Retinal pigment epithelial cell (primary cell): ENCODE measurements at regions not wholly inside any gene's neighbourhood (a gene's known extent, or its start where the extent isn't known, plus 50 kb on each side); places are given as distances from the start of the nearest gene placed in this dataset.

Source experiments
- DNase-seq: peaks from one replicate; pipeline ENCODE4 v3.0.0-alpha.2; 2010; ENCODE audit warnings: low read depth
- H3K4me3 ChIP-seq: 2 replicates; pipeline ENCODE4 v1.5.1; 2011; ENCODE audit warnings: mild to moderate bottlenecking, low read length, control low read depth, moderate library complexity
- TF ChIP-seq, protein P1 (sequence below): conservative IDR thresholded peaks from 2 replicates; pipeline ENCODE4 v1.5.1; 2011; ENCODE audit warnings: low read depth, low read length, control low read depth, inconsistent platforms

DNA sequence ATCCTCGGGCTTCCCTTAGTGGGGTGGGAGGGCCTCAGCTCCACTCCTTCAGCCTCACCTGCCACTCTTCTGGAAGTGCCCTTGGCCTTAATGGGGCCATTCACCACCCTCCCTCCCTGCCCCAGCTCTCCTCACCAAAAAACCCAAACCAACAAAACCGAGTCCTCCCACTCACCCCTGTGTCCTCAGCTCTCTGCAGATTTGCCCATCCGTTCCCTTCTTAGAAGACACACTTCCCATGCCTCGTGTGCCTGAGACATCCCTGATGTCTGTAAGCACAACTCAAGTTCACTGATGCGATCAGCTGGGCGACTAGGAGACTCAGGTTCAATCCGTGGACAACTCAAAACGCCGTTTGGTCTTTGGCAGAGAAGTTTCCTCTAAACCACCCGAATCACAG is 839.2 kb downstream of the TBC1D22A start:
- DNase-seq = no peak
- H3K4me3 ChIP-seq = no peak overlapping the region
- TF ChIP-seq, protein P1, sequence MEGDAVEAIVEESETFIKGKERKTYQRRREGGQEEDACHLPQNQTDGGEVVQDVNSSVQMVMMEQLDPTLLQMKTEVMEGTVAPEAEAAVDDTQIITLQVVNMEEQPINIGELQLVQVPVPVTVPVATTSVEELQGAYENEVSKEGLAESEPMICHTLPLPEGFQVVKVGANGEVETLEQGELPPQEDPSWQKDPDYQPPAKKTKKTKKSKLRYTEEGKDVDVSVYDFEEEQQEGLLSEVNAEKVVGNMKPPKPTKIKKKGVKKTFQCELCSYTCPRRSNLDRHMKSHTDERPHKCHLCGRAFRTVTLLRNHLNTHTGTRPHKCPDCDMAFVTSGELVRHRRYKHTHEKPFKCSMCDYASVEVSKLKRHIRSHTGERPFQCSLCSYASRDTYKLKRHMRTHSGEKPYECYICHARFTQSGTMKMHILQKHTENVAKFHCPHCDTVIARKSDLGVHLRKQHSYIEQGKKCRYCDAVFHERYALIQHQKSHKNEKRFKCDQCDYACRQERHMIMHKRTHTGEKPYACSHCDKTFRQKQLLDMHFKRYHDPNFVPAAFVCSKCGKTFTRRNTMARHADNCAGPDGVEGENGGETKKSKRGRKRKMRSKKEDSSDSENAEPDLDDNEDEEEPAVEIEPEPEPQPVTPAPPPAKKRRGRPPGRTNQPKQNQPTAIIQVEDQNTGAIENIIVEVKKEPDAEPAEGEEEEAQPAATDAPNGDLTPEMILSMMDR = no peak

DNA sequence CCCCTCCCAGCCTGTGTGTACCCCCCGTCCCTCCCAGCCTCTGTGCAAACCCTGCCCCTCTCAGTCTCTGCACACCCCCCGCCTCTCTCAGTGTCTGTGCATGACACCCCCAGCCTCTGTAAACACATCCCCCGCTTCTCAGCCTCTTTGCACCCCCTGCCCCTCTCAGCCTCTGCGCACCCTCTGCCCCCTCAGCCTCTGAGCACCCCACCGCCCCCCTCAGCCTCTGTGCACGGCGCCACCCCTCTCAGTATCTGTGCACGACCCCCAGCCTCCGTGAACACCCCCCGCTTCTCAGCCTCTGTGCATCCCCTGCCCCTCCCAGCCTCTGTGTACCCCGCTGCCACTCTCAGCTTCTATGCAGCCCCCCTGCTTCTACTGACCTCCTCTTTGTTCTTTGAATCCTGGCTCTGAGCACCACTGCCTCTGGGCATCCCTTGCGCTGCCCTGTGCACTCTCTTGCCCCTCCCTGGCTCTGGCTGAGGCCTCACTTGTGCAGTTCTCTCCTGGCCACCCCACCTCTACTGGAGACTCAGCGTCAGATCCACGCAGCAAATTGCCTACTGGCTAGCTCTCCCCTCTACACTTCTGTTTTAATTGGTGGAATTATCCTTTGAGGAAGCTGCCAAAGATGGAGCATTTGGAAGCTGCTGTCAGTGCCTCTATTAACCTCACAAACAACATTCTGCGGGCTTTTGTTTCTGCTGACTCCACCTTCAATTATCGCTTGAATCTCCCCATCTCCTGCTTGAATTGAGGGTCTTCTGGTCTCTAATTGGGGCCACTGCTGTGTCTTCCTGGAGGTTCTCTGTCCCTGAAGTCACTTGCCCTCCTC is 838.6 kb downstream of the TBC1D22A start:
- TF ChIP-seq, protein P1 = no peak
- DNase-seq = no peak
- no peak overlapping the region for H3K4me3 ChIP-seq

DNA sequence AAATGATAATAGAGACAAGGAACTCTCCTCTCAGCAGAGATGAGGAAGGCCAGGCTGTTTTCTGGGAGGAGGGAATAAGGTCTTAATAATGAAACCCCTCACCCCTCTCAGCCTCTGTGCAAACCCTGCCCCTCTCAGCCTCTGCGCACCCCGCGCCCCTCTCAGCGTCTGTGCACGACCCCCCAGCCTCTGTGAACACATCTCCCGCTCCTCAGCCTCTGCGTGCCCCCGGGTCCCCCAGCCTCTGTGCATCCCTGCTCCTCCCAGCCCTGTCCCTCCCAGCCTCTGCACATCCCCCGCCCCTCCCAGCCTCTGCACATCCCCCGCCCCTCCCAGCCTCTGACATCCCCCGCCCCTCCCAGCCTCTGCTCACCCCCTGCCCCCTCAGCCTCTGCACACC is 837.8 kb downstream of the TBC1D22A start:
- TF ChIP-seq, protein P1 = no peak
- no peak for DNase-seq
- H3K4me3 ChIP-seq = no peak overlapping the region

DNA sequence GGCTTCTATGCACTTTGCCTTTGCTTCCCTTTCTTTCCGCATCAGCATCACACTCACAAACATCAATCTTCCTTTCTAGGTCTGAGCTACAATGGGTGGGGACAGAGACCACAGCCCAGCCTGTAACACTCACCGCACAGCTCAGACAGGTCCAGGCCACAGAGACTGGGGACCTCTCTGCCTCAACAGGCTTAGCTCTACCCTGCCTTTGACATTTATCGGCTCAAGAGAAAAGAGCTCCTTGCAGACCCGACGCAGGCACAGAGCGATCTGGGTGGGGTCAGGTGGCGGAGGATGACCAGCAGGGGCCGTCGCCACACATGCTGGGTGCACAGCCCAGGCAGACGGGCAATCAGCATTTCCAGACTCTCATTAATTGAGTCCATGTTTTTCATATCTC is 837.3 kb downstream of the TBC1D22A start:
- TF ChIP-seq, protein P1 = no peak
- no peak overlapping the region for H3K4me3 ChIP-seq
- no peak for DNase-seq

DNA sequence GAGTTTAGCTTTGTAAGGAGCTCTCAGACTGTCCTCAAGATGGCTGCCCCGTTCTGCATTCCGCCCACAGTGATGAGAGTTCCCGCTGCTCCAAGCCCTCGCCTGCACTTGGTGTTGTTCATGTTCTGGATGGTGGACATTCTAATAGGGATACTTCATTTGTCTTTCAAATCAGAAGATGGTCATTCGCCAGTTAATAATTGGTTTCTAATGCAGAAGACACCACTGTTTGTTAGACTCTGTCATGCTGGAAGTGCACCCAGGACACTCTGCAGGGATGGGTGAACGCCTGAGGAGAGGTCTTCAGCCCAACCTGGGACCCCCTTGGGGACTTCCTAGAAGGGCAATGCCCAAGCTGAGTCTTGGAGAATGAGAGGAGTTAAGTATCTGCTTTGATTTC is 836.4 kb downstream of the TBC1D22A start:
- TF ChIP-seq, protein P1 = no peak
- no peak for DNase-seq
- H3K4me3 ChIP-seq = no peak overlapping the region

DNA sequence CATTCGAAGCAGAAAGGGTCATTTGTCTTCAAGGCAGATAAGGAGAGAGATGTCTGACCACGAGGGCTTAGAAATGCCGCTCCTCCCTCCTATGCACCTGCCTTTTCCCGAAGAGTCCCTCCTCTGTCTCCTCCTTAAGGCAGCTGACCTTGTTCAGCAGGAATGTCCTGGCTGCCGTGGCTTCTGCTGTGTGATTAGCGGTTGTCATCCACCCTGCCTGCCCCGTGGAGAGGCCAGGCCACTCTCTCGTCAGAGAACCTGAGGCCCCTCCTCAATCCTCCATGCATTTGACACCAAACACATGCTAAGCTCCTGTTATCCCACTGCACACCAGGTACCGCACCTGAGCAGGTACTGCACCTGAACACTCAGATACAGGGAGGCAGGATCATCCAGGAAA is 834.6 kb downstream of the TBC1D22A start:
- H3K4me3 ChIP-seq = no peak overlapping the region
- TF ChIP-seq, protein P1 = no peak
- no peak for DNase-seq

DNA sequence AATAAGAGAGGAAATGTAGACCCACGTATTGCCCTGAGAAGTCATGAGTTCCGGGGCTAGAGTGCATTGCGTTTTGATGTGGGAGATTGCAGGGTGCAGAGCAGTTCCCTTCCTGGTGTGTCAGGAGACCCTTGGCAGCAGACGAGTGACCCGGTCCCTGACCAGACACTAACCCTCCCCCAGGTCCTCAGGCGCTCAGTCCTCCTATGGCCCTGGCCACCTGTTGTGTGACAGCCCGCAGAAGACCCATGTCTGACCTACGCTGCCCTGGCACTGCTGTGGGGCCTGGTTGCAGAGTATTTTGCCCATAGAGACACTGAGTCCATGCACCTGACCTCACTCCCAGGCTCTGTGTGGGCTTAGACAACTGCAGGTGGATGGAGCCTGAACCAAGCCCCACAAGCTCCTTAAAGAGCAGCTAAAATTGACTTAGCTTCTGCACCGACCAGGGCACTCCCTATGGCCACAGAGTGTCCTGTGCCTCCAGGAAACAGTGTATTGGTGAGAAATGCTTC is 833.8 kb downstream of the TBC1D22A start:
- DNase-seq = no peak
- TF ChIP-seq, protein P1 = no peak
- no peak overlapping the region for H3K4me3 ChIP-seq
